HL-60 (cell line): ENCODE measurements at regions not wholly inside any gene's neighbourhood (a gene's known extent, or its start where the extent isn't known, plus 50 kb on each side); places are given as distances from the start of the nearest gene placed in this dataset.

ENCODE experiments used
- DNase-seq, 2 experiments: peaks; one replicate each; pipeline ENCODE4 v3.0.0-alpha.2; 2010 to 2020; ENCODE audit warnings: low read depth in 1 of 2, low spot score in 1 of 2
- H3K27ac ChIP-seq: fragments of 250-450 bp; sonication (Bioruptor Pico); replicated peaks from 2 replicates; pipeline ENCODE4 v1.5.1; 2020; ENCODE audit warnings: mild to moderate bottlenecking, moderate library complexity
- H3K27me3 ChIP-seq: fragments of 250-450 bp; sonication (Bioruptor Pico); 2 replicates; pipeline ENCODE4 v1.5.1; 2021; ENCODE audit warnings: mild to moderate bottlenecking, moderate library complexity; ENCODE audit not compliant: insufficient read depth, poor library complexity, severe bottlenecking
- H3K4me3 ChIP-seq: replicated peaks from 2 replicates; pipeline ENCODE4 v1.5.1; 2011; ENCODE audit warnings: mild to moderate bottlenecking, control low read depth, low read length; ENCODE audit not compliant: insufficient read depth
- GABPA ChIP-seq: IDR thresholded peaks from 2 replicates; pipeline ENCODE4 v1.6.1; 2012; ENCODE audit warnings: low read depth
- POLR2AphosphoS5 ChIP-seq: IDR thresholded peaks from 2 replicates; pipeline ENCODE4 v1.6.1; 2012; ENCODE audit warnings: low read depth
- SPI1 ChIP-seq: IDR thresholded peaks from 2 replicates; pipeline ENCODE4 v1.6.1; 2012; ENCODE audit warnings: low read depth, mild to moderate bottlenecking, borderline replicate concordance
- TF ChIP-seq, protein P1 (sequence below): IDR thresholded peaks from one replicate; pipeline ENCODE4 v1.5.1; 2011; ENCODE audit warnings: low read length, control low read depth, inconsistent platforms; ENCODE audit not compliant: insufficient read depth
- TF ChIP-seq, protein P2 (sequence below): IDR thresholded peaks from 2 replicates; pipeline ENCODE4 v1.6.1; 2012; ENCODE audit warnings: low read depth; ENCODE audit not compliant: insufficient replicate concordance

DNA sequence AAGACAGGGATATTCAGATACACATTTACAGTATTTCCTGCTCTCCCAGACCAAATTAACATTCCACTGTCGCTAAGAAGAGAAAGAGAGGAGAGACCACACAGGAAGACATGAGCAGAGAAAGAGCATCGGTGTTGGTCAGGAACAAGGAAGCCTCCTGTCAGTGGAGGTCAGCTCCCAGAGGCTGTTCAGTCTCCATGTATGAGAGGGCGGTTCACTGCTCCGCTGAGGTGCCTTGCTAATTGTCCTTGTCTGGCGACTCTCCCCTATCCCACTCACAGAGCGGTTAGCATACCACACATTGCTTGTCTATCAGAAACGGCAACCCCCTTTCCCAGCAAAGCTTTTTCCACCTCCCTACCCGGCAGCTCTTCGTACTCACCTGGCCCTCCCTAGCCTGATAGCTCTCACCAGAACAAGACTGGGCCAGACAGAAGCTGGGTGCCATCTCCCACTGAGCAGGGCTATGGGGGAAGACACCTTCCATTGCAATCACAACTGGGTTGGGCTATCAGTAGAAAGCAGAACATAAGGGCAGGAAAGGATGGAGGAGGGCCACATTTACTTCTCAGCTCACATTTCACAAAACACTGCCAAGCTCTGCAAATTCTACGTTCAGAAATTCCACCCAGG, 58.6 kb upstream of the LMNB1 start:
- H3K27me3 ChIP-seq = no peaks in the 10 kb centered on the region
- no peak for TF ChIP-seq SPI1
- no peak for TF ChIP-seq GABPA
- TF ChIP-seq, protein P1, sequence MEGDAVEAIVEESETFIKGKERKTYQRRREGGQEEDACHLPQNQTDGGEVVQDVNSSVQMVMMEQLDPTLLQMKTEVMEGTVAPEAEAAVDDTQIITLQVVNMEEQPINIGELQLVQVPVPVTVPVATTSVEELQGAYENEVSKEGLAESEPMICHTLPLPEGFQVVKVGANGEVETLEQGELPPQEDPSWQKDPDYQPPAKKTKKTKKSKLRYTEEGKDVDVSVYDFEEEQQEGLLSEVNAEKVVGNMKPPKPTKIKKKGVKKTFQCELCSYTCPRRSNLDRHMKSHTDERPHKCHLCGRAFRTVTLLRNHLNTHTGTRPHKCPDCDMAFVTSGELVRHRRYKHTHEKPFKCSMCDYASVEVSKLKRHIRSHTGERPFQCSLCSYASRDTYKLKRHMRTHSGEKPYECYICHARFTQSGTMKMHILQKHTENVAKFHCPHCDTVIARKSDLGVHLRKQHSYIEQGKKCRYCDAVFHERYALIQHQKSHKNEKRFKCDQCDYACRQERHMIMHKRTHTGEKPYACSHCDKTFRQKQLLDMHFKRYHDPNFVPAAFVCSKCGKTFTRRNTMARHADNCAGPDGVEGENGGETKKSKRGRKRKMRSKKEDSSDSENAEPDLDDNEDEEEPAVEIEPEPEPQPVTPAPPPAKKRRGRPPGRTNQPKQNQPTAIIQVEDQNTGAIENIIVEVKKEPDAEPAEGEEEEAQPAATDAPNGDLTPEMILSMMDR = no peak
- TF ChIP-seq, protein P2, sequence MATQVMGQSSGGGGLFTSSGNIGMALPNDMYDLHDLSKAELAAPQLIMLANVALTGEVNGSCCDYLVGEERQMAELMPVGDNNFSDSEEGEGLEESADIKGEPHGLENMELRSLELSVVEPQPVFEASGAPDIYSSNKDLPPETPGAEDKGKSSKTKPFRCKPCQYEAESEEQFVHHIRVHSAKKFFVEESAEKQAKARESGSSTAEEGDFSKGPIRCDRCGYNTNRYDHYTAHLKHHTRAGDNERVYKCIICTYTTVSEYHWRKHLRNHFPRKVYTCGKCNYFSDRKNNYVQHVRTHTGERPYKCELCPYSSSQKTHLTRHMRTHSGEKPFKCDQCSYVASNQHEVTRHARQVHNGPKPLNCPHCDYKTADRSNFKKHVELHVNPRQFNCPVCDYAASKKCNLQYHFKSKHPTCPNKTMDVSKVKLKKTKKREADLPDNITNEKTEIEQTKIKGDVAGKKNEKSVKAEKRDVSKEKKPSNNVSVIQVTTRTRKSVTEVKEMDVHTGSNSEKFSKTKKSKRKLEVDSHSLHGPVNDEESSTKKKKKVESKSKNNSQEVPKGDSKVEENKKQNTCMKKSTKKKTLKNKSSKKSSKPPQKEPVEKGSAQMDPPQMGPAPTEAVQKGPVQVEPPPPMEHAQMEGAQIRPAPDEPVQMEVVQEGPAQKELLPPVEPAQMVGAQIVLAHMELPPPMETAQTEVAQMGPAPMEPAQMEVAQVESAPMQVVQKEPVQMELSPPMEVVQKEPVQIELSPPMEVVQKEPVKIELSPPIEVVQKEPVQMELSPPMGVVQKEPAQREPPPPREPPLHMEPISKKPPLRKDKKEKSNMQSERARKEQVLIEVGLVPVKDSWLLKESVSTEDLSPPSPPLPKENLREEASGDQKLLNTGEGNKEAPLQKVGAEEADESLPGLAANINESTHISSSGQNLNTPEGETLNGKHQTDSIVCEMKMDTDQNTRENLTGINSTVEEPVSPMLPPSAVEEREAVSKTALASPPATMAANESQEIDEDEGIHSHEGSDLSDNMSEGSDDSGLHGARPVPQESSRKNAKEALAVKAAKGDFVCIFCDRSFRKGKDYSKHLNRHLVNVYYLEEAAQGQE = no peak
- H3K4me3 ChIP-seq = no peak overlapping the region
- H3K27ac ChIP-seq = peak overlapping the region; percentile 11; the same call in 1 of the 2 replicates
- peak in 1 of 2 experiments; percentile 11 for DNase-seq

DNA sequence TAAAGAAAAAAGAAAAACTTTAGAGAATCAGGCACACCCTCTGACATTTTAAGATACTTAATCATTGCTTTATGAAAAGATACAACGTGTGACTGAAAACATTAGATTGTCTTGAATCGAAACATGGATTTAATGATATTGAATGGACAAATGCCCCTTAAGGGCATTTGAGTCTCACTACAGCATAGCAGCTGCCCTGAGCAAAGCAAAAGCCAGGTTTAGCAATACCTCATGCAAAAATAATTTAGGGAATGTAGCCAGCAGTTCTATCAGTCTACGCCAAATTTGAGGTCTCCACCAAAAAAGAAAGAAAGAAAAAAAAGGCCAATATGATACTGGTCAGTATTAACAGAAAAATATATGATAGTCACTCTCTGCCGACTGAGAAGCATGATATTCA, 56.6 kb upstream of the LMNB1 start:
- Histone ChIP-seq H3K4me3 (no peak overlapping the region), H3K27me3 (no peaks in the 10 kb centered on the region), H3K27ac (no peak overlapping the region)
- DNase-seq = no peak
- TF ChIP-seq GABPA = no peak
- TF ChIP-seq, protein P2 = no peak
- TF ChIP-seq, protein P1 = no peak
- no peak for TF ChIP-seq SPI1
- TF ChIP-seq POLR2AphosphoS5 = no peak

DNA sequence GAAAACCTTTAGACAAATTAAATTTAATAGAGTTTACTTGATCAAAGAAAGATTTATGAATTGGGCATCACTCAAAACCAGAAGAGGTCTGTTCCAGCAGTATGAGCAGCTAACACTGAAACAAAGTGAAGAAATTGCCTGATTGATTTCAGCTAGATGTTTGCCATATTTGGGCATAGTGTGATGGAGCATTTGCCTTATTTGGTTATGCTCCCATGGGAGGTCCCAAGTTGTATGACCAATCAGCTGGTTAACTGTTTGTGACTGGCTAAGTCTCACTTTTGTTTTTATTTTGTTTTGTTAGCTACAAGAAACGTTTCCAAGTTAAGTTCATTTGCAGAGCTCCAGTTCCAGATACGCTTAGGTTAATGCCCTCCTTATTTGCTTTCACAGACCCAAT, 53.3 kb upstream of the LMNB1 start:
- Histone ChIP-seq H3K27me3 (no peaks in the 10 kb centered on the region), H3K4me3 (no peak overlapping the region), H3K27ac (no peak overlapping the region)
- DNase-seq = no peak
- TF ChIP-seq, protein P1 = no peak
- TF ChIP-seq SPI1 (no peak), POLR2AphosphoS5 (no peak), GABPA (no peak)
- TF ChIP-seq, protein P2 = no peak
